Activated B cell treated with CpG ODN at 0.5 μM for 24 hours (primary cell): ENCODE measurements at regions not wholly inside any gene's neighbourhood (a gene's known extent, or its start where the extent isn't known, plus 50 kb on each side); places are given as distances from the start of the nearest gene placed in this dataset.

ENCODE experiments used
- ATAC-seq: fragments of 200-7000 bp; cut with Tn5 transposase; one replicate; pipeline ENCODE4 v1.10.0; 2021; ENCODE audit warnings: low read depth, mild to moderate bottlenecking, moderate library complexity
- CTCF ChIA-PET: fragments of 350-600 bp; sonication (Branson Sonifier 250); formaldehyde crosslinking; loops from one replicate; lab custom pipeline; 2021; ENCODE audit warnings: antibody characterized with exemption; lab: Charles Lee
- POLR2A ChIA-PET: fragments of 350-600 bp; sonication (Branson Sonifier 250); formaldehyde crosslinking; loops from one replicate; lab custom pipeline; 2021; ENCODE audit warnings: antibody characterized with exemption; lab: Charles Lee
- DNase-seq: peaks from one replicate; pipeline ENCODE4 v3.0.0; 2022
- H3K27ac Mint-ChIP-seq: one replicate; pipeline ENCODE4 v1.8.0; 2020; ENCODE audit warnings: mixed read lengths
- H3K27me3 Mint-ChIP-seq: one replicate; pipeline ENCODE4 v1.8.0; 2021; ENCODE audit warnings: mixed read lengths
- H3K36me3 Mint-ChIP-seq: one replicate; pipeline ENCODE4 v1.8.0; 2021; ENCODE audit warnings: low read depth, mixed read lengths
- H3K4me1 Mint-ChIP-seq: one replicate; pipeline ENCODE4 v1.8.0; 2021; ENCODE audit warnings: mixed read lengths
- H3K4me3 Mint-ChIP-seq: one replicate; pipeline ENCODE4 v1.8.0; 2020; ENCODE audit warnings: mild to moderate bottlenecking, mixed read lengths
- H3K9me3 Mint-ChIP-seq: one replicate; pipeline ENCODE4 v1.8.0; 2020; ENCODE audit warnings: mixed read lengths
- CTCF ChIP-seq: fragments of 200-600 bp; IDR thresholded peaks from one replicate; pipeline ENCODE4 v1.8.0; 2022; ENCODE audit warnings: antibody characterized with exemption, mild to moderate bottlenecking
- intact Hi-C: fragments of 100-400 bp; cut with micrococcal nuclease; formaldehyde crosslinking; loops from one replicate; pipeline ENCODE4 v1.15.1; 2024

GRCh38 chr5:39716532-39717028, 291.8 kb upstream of the DAB2 start:
- intact Hi-C loops = loop anchor here (1.0 kb wide), 2 partner anchors 305 to 1020 kb away; no protein-coding TSS in a partner anchor
- Mint-ChIP-seq H3K27ac (no peak overlapping the region), H3K4me3 (no peak overlapping the region), H3K9me3 (no peaks in the 10 kb centered on the region), H3K4me1 (no peaks in the 10 kb centered on the region), H3K27me3 (no peaks in the 10 kb centered on the region), H3K36me3 (no peaks in the 10 kb centered on the region)
- ChIA-PET POLR2A (no interaction called here), CTCF (interaction anchor here (0.6 to 5.0 kb wide), 9 partner anchors 9 to 1163 kb away, joined by 3 to 32 read pairs (median 4); no protein-coding TSS in a partner anchor)
- no peak for TF ChIP-seq CTCF
- DNase-seq (no peak), ATAC-seq (peak; percentile 56)

DNA sequence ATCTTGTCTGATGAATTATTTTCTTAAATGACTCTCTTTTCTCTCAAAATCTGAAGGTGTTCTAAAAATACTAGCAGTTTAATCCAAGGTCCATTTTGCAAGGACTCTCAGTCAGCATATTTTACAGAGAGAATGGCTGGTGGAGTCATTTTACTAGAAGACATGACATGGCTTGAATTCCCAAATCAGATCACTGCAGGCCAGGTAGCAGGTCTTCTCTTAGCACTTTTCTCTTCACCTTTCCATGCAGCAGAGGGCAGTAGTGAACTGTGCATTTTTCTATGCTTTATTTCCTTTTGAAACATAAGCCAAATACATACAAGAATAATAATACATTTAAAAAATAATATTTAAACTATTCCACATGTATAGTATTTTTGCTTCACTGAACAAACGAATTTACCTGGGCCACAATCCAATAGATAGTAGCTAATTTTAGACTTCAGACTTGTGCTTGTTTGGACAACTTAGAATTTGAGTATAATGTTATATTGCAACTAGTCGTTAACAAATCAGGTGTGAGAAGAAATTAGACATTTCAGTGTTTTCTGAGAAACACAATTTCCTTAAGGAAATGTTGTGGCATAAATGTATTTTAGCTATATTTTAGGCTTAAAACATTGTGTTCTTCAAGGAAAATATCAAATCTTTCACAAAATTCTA, 289.4 kb upstream of the DAB2 start:
- intact Hi-C loops = loop anchor here (1.0 to 5.0 kb wide), 4 partner anchors 137 to 1165 kb away; no protein-coding TSS in a partner anchor
- POLR2A ChIA-PET = interaction anchor here (0.6 kb wide), 1 partner anchor 205 kb away, joined by 3 read pairs; no protein-coding TSS in a partner anchor

GRCh38 chr5:39713250-39713916, 288.6 kb upstream of the DAB2 start:
- DNase-seq (no peak), ATAC-seq (no peak)
- CTCF ChIA-PET = interaction anchor here (1.0 to 5.0 kb wide), 5 partner anchors 134 to 1166 kb away, joined by 3 to 32 read pairs (median 7); no protein-coding TSS in a partner anchor
- no peak for TF ChIP-seq CTCF
- POLR2A ChIA-PET = interaction anchor here (0.6 kb wide), 1 partner anchor 204 kb away, joined by 3 read pairs; no protein-coding TSS in a partner anchor
- no peaks in the 10 kb centered on the region for H3K4me1 Mint-ChIP-seq
- H3K27me3 Mint-ChIP-seq = no peaks in the 10 kb centered on the region
- intact Hi-C loops = loop anchor here (5.0 kb wide), 2 partner anchors 136 to 234 kb away; no protein-coding TSS in a partner anchor
- no peaks in the 10 kb centered on the region for H3K36me3 Mint-ChIP-seq
- H3K4me3 Mint-ChIP-seq = no peak overlapping the region
- no peaks in the 10 kb centered on the region for H3K9me3 Mint-ChIP-seq
- H3K27ac Mint-ChIP-seq = no peak overlapping the region

More for the DNA sequence above, 289.4 kb upstream of the DAB2 start:
- H3K27ac Mint-ChIP-seq = no peak overlapping the region
- H3K4me3 Mint-ChIP-seq = no peak overlapping the region
- ATAC-seq (peak; percentile 45), DNase-seq (no peak)
- CTCF ChIA-PET = interaction anchor here (1.0 to 5.0 kb wide), 5 partner anchors 134 to 1166 kb away, joined by 3 to 32 read pairs (median 7); no protein-coding TSS in a partner anchor
- H3K4me1 Mint-ChIP-seq = no peaks in the 10 kb centered on the region
- H3K36me3 Mint-ChIP-seq = no peaks in the 10 kb centered on the region
- no peaks in the 10 kb centered on the region for H3K27me3 Mint-ChIP-seq
- TF ChIP-seq CTCF = no peak
- no peaks in the 10 kb centered on the region for H3K9me3 Mint-ChIP-seq

GRCh38 chr5:39712316-39713249, 287.8 kb upstream of the DAB2 start:
- Mint-ChIP-seq H3K36me3 (no peaks in the 10 kb centered on the region), H3K27me3 (no peaks in the 10 kb centered on the region), H3K9me3 (no peaks in the 10 kb centered on the region), H3K4me1 (no peaks in the 10 kb centered on the region), H3K27ac (no peak overlapping the region), H3K4me3 (no peak overlapping the region)
- no peak for TF ChIP-seq CTCF
- POLR2A ChIA-PET = no interaction called here
- DNase-seq (no peak), ATAC-seq (no peak)
- intact Hi-C loops = loop anchor here (5.0 kb wide), 2 partner anchors 135 to 235 kb away; no protein-coding TSS in a partner anchor
- CTCF ChIA-PET = interaction anchor here (1.0 to 5.0 kb wide), 2 partner anchors 133 to 1022 kb away, joined by 3 to 32 read pairs; no protein-coding TSS in a partner anchor
